ENCODE measurements at regions not wholly inside any gene's neighbourhood (a gene's known extent, or its start where the extent isn't known, plus 50 kb on each side); places are given as distances from the start of the nearest gene placed in this dataset.

DNA sequence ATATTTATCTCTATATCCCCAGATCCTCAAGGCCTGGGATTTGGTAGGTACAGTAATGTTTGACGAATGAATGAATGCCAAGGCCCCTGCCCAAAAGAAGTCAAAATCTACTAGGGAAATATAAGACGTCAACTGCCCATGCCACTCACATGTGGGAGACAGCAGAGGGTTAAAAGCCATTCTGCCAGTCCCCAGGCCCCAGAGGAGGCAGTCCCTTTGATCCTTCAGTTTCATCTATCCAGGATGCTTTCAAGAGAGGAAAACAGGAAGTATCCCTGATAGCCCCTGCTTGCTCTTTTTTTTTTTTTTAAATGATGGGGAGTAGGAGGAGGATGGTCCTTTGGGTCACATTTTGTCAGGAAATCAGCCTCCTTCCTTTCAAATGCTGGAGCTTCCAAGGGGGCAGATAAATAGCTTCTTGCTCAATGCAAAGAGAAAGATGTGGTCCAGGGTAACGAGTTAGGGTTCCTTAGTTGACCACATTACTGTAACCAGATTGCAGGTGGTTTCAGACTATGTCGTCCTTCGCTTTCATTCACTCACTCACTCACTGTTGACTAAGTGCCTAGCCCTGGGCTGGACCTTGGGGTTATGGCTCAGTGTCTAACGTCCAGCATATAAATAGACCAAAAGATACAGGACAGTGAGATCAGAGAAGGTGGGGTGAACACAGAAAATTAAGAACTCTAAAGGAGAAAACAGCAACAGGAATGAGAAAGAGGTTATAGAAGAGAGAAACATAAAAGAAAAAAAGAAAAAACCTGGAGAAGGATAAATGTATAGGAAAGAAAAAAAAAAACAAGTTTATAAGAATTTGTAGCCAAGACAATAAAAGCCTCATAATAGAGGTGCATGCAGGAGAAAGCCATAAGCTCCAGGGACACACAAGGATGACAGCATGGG is 64.6 kb upstream of the PIM1 start:
- DNase-seq (ENCODE audit: low spot score), result no peak

DNA sequence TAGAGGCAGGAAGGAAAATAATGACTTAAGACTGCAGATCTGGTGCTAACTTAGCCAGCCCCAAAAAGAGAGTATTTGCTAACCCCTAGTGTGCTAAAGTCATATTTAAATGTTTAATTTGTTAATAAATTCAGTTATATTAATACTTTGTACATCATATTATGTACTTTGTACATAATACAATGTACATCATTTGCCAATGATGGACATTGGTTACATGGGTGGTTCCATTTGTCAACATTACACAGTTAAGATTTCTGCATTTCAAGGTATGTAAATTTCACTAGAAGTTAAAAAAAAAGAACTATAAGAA is 63.9 kb upstream of the PIM1 start:
- DNase-seq (ENCODE audit: low spot score) (no peak), FAIRE-seq (no peak)

More for the DNA sequence above, 64.6 kb upstream of the PIM1 start:
- FAIRE-seq, result no peak

GRCh38 chr6:37106554-37106953 is 63.4 kb upstream of the PIM1 start:
- DNase-seq (ENCODE audit: low spot score) (no peak), FAIRE-seq (no peak)

- no peak for FAIRE-seq
- DNase-seq (ENCODE audit: low spot score), result no peak
These were observed 62.9 kb upstream of the PIM1 start for GRCh38 chr6:37106982-37107491.

GRCh38 chr6:37109714-37110499 is 60.0 kb upstream of the PIM1 start:
- DNase-seq (ENCODE audit: low spot score), result no peak
- no peak for FAIRE-seq

DNA sequence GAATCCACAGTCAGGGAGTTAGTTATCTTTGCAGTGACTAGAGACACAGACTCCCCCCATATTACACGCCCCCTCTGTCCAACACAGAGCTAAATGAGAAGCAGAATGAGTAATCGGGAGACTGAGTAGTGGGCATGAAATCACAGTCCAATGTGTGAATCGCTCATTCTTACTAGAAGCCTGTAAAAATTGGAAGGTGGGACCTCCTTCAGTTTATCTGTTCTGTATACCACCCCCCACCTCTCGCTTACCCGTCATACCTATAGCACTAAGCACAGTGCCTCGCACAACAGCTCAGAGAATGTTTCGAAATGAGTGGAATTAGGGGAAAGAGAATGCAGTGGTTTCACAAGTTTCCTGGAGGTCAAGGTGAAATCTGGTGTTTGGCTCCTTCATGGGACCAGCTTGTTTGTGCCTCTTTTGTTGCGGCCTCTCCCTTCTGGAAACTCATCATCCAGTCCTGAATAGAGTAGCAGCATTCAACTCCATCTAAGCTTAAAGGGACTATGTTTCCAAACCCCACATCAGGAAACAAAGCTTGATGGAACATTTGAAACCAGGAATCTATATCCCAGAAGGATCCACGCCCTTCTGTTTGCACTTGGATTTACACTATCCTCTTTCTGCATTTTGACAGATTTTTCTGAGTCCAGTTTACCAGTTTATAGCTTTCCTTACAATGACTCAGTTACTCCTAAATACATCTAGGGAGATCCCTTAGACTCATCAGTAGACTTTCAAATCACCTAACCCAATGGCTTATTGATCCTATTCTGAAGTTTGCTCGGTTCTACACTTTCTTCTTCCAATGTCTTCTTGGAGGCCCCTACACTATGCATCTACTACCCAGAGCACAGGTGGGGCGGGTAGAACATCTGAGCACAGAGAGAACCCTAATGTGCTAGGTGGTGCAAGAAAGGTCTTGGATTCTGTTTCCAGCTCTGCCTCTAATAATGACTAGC is 59.2 kb upstream of the PIM1 start:
- FAIRE-seq (no peak), DNase-seq (ENCODE audit: low spot score) (no peak)

DNA sequence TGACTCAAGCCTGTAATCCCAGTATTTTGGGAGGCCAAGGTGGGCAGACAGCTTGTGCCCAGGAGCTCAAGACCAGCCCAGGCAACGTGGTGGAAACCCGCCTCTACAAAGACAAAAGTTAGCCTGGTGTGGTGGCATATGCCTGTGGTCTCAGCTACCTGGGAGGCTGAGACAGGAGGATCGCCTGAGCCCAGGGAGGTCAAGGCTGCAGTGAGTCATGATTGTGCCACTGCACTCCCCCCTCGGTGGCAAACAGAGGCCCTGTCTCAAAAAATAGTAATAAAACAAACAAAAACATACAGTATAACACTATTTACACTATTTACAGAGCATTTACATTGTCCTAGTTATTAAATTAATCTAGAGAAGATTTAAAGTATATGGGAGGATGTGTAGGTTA is 56.0 kb upstream of the PIM1 start:
- no peak for FAIRE-seq

GRCh38 chr6:37114612-37115011 is 55.3 kb upstream of the PIM1 start:
- FAIRE-seq (no peak), DNase-seq (ENCODE audit: low spot score) (no peak)

More for the DNA sequence above, 56.0 kb upstream of the PIM1 start:
- no peak for DNase-seq (ENCODE audit: low spot score)

- DNase-seq (ENCODE audit: low spot score), result no peak
- FAIRE-seq, result no peak
These were observed 54.6 kb upstream of the PIM1 start for GRCh38 chr6:37115236-37115895.

DNA sequence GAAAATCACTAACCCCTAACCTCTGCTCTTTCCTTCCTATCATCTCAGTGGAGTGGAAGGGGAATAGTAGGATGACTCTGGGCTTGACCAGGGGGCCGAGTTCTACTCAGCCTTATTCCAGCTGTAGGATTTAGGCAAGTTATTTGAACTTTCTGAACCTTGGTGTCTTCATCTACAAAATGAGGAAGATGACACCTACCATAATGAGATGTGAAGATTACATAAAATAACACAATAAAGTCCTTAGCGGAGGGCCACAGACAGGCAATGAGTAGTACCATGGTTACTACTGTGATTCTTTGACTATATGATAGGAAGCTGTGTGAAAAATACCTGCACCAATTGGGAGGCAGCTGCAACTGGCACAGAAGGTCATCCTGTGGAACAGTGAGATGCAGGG is 53.6 kb upstream of the PIM1 start:
- no peak for DNase-seq (ENCODE audit: low spot score)
- FAIRE-seq, result no peak

GRCh38 chr6:37119387-37119886 is 50.5 kb upstream of the PIM1 start:
- FAIRE-seq (no peak), DNase-seq (ENCODE audit: low spot score) (no peak)

All from RCC 7860 (cell line).